OCI-LY1 (cell line): ENCODE measurements at regions not wholly inside any gene's neighbourhood (a gene's known extent, or its start where the extent isn't known, plus 50 kb on each side); places are given as distances from the start of the nearest gene placed in this dataset.

Experiments used
- CTCF ChIP-seq: fragments of 200-600 bp; sonication (generic), shearing (Covaris generic); IDR thresholded peaks from 2 replicates; pipeline ENCODE4 v1.5.1; 2017; ENCODE audit warnings: mild to moderate bottlenecking, antibody characterized with exemption, low read length, moderate library complexity, mixed read lengths
- EZH2 ChIP-seq: fragments of 200-600 bp; sonication (generic), shearing (Covaris generic); IDR thresholded peaks from 2 replicates; pipeline ENCODE4 v1.8.0; 2017; ENCODE audit warnings: borderline replicate concordance, mixed run types, mild to moderate bottlenecking, antibody characterized with exemption, low read length, moderate library complexity, mixed read lengths

GRCh38 chr5:124650147-124650561, 96.3 kb downstream of the ZNF608 start:
- TF ChIP-seq CTCF, result no peak
- no peak for TF ChIP-seq EZH2
